SK-N-SH treated with all-trans-retinoic acid at 6 μM for 48 hours (cell line): ENCODE measurements at regions not wholly inside any gene's neighbourhood (a gene's known extent, or its start where the extent isn't known, plus 50 kb on each side); places are given as distances from the start of the nearest gene placed in this dataset.

Experiments
- ARNTL ChIP-seq: fragments of 450-650 bp; formaldehyde crosslinking; IDR thresholded peaks from 2 replicates; pipeline ENCODE4 v1.5.0; 2020; ENCODE audit warnings: low read depth, mild to moderate bottlenecking, moderate library complexity, borderline replicate concordance
- BACH2 ChIP-seq: fragments of 250-450 bp; sonication (Bioruptor Pico); IDR thresholded peaks from 2 replicates; pipeline ENCODE4 v1.9.0; 2021; ENCODE audit warnings: mild to moderate bottlenecking, borderline replicate concordance
- CSDC2 ChIP-seq: fragments of 250-450 bp; sonication (Bioruptor Pico); IDR thresholded peaks from 2 replicates; pipeline ENCODE4 v1.5.0; 2020; ENCODE audit warnings: mild to moderate bottlenecking, moderate library complexity
- GLIS3 ChIP-seq: fragments of 250-450 bp; sonication (Bioruptor Pico); IDR thresholded peaks from 2 replicates; pipeline ENCODE4 v1.5.0; 2020; ENCODE audit warnings: mild to moderate bottlenecking, moderate library complexity
- RARB ChIP-seq: fragments of 250-450 bp; sonication (Bioruptor Pico); IDR thresholded peaks from 2 replicates; pipeline ENCODE4 v1.8.0; 2021; ENCODE audit warnings: mild to moderate bottlenecking, moderate library complexity
- TCF4 ChIP-seq: fragments of 250-450 bp; sonication (Bioruptor Pico); IDR thresholded peaks from 2 replicates; pipeline ENCODE4 v1.8.0; 2021; ENCODE audit warnings: mild to moderate bottlenecking, moderate library complexity, borderline replicate concordance
- ZC3H10 ChIP-seq: fragments of 250-450 bp; sonication (Bioruptor Pico); IDR thresholded peaks from 2 replicates; pipeline ENCODE4 v1.5.1; 2021; ENCODE audit warnings: mild to moderate bottlenecking, moderate library complexity
- ZFP3 ChIP-seq: fragments of 250-450 bp; sonication (Bioruptor Pico); IDR thresholded peaks from 2 replicates; pipeline ENCODE4 v1.5.0; 2020; ENCODE audit warnings: mild to moderate bottlenecking, moderate library complexity
- ZNF70 ChIP-seq: fragments of 450-650 bp; formaldehyde crosslinking; IDR thresholded peaks from 2 replicates; pipeline ENCODE4 v1.5.0; 2020; ENCODE audit warnings: mild to moderate bottlenecking, moderate library complexity
- TF ChIP-seq, protein P1 (sequence below): fragments of 250-450 bp; sonication (Bioruptor Pico); IDR thresholded peaks from 2 replicates; pipeline ENCODE4 v1.5.1; 2020; ENCODE audit warnings: low read depth, mild to moderate bottlenecking, moderate library complexity
- TF ChIP-seq, protein P2 (sequence below): fragments of 250-450 bp; sonication (Bioruptor Pico); IDR thresholded peaks from 2 replicates; pipeline ENCODE4 v1.8.0; 2020; ENCODE audit warnings: mild to moderate bottlenecking, moderate library complexity, borderline replicate concordance

- TF ChIP-seq BACH2 = no peak
- no peak for TF ChIP-seq CSDC2 (CRISPR knock-in tag)
- no peak for TF ChIP-seq ZFP3 (CRISPR knock-in tag)
- no peak for TF ChIP-seq GLIS3 (CRISPR knock-in tag)
- no peak for TF ChIP-seq ZNF70 (CRISPR knock-in tag)
- TF ChIP-seq, protein P1, sequence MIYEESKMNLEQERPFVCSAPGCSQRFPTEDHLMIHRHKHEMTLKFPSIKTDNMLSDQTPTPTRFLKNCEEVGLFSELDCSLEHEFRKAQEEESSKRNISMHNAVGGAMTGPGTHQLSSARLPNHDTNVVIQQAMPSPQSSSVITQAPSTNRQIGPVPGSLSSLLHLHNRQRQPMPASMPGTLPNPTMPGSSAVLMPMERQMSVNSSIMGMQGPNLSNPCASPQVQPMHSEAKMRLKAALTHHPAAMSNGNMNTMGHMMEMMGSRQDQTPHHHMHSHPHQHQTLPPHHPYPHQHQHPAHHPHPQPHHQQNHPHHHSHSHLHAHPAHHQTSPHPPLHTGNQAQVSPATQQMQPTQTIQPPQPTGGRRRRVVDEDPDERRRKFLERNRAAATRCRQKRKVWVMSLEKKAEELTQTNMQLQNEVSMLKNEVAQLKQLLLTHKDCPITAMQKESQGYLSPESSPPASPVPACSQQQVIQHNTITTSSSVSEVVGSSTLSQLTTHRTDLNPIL (CRISPR knock-in tag) = no peak
- no peak for TF ChIP-seq TCF4 (CRISPR knock-in tag)
- TF ChIP-seq, protein P2, sequence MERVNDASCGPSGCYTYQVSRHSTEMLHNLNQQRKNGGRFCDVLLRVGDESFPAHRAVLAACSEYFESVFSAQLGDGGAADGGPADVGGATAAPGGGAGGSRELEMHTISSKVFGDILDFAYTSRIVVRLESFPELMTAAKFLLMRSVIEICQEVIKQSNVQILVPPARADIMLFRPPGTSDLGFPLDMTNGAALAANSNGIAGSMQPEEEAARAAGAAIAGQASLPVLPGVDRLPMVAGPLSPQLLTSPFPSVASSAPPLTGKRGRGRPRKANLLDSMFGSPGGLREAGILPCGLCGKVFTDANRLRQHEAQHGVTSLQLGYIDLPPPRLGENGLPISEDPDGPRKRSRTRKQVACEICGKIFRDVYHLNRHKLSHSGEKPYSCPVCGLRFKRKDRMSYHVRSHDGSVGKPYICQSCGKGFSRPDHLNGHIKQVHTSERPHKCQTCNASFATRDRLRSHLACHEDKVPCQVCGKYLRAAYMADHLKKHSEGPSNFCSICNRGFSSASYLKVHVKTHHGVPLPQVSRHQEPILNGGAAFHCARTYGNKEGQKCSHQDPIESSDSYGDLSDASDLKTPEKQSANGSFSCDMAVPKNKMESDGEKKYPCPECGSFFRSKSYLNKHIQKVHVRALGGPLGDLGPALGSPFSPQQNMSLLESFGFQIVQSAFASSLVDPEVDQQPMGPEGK (CRISPR knock-in tag) = no peak
- TF ChIP-seq ARNTL (CRISPR knock-in tag) = no peak
- no peak for TF ChIP-seq RARB (CRISPR knock-in tag)
- no peak for TF ChIP-seq ZC3H10 (CRISPR knock-in tag)
Observed at GRCh38 chr12:41866878-41867430, 277.7 kb downstream of the GXYLT1 start.
